GM12892 (cell line): ENCODE measurements at regions not wholly inside any gene's neighbourhood (a gene's known extent, or its start where the extent isn't known, plus 50 kb on each side); places are given as distances from the start of the nearest gene placed in this dataset.

ENCODE experiments used
- DNase-seq: peaks from one replicate; pipeline ENCODE4 v3.0.0; 2011; ENCODE audit not compliant: insufficient read length
- FAIRE-seq: peaks from 2 replicates; lab custom pipeline; 2011; peaks lifted over from hg19 to GRCh38; lab: Jason Lieb, UNC
- POLR2A ChIP-seq: IDR thresholded peaks from 2 replicates; pipeline ENCODE4 v1.6.1; 2011; ENCODE audit warnings: low read depth, low read length, control low read depth
- POLR2AphosphoS5 ChIP-seq: IDR thresholded peaks from 2 replicates; pipeline ENCODE4 v1.6.1; 2011; ENCODE audit warnings: low read depth, low read length, control low read depth
- TAF1 ChIP-seq: IDR thresholded peaks from 2 replicates; pipeline ENCODE4 v1.6.1; 2011; ENCODE audit warnings: low read depth, mild to moderate bottlenecking, control low read depth, low read length, borderline replicate concordance

DNA sequence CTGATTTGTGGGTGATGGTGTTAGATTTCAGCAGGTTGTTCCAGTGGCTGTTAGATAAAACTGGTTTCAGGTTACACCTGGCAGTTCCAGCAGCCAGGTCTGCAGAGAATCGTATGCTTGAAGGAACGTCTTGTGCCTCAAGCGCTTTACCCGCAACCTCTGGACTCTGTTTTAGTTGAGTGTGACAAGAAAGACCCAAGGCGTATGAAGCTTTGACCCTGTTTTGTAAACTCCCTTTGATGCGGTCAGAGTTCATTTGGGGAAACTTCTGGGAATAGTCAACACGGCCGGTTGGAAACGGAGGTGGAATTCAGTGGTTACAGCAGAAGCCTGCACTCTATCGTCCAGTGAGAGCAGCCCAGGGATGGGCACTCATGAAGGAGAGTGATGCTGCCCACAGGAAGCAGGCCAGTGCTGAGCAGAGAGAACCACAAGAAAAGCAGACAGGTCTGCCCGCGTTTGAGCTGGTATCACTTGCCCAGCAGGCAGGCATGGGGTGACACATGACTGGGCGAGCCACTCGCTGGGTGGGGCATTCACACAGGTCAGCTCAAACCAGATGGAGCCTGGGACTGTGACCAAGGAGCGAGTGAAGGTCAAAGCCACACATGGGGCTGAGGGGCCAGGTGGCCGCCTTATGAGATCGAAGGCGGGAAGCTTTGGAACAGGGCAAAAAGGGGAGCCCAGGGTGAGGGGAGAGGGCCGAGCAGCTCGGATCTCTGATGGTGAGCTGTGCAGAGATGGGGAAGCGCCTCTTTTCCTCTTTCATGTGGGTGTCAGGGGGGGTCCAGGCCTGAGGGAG, 99.6 kb upstream of the MBOAT2 start:
- no peak for TF ChIP-seq POLR2AphosphoS5
- no peak for TF ChIP-seq TAF1
- no peak for TF ChIP-seq POLR2A
- no peak for DNase-seq
- no peak for FAIRE-seq

DNA sequence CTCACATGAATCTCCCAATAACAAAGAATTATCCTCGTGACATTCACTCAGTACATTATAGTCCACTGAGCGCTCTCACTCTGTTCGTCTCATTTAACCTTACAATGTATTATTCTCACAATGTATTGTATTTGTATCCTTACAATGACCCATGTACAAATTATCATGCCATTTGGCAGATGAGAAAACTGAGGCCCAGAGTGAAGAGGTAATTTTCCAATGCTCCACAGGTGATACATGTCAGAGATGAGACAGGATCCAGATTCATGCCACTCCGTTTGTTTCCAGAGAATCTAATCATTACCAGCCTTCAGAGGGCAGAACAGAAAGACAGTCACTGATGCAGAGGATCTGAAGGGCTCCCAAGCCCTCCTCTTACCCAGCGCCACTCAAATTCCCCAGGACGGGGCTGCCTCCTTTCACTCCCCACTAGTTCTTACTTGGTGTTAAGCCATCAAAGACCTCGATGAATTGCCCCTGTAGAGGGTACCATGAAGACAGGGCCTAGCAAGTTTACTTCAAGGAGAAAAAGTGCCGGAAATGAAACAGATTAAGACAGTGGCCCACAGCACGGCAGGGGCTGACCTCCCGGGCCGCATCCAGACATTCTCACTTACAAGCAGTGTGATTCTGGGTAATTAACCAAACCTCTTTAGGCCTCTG, 98.4 kb upstream of the MBOAT2 start:
- TF ChIP-seq POLR2AphosphoS5, result no peak
- no peak for TF ChIP-seq TAF1
- no peak for DNase-seq
- peak; percentile 21 for FAIRE-seq

DNA sequence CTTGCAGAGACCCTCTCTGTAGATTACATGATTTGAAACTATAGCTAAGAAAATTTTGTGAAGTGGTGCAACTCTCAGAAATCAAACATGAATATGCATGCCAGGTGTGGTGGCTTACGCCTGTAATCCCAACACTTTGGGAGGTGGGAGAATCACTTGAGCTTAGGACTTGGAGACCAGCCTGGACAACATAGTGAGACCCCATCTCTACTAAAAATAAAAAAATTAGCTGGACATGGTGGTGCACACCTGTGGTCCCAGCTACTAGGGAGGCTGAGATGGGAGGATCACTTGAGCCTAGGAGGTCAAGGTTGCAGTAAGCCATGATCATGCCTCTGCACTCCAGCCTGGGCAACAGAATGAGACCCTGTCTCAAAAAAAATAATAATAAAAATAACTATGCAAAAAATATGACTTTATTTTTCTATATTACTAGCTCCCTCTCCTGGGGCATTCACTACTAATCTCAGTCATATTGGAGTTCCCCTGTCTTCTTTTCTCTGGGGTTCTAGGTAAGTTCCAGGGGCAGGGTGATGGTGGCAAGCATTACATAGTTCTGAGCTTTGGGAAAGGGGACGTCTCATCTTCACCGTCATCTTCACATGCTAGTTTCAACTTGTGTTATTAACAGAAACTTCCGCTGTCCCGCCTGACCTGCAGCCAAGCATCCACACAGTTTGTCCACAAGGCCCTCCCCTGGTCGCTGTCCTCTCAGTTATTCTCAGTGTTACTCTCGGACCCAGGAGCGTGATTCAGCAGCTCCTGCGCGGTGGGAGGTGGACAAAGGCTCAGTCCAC, 96.8 kb upstream of the MBOAT2 start:
- TF ChIP-seq POLR2A (no peak; the same call in 1 of the 2 replicates), POLR2AphosphoS5 (0 out of 2 replicates have a peak, but pooled peaks have one; percentile 30), TAF1 (no peak)
- peak; percentile 93 for FAIRE-seq
- DNase-seq, result no peak

DNA sequence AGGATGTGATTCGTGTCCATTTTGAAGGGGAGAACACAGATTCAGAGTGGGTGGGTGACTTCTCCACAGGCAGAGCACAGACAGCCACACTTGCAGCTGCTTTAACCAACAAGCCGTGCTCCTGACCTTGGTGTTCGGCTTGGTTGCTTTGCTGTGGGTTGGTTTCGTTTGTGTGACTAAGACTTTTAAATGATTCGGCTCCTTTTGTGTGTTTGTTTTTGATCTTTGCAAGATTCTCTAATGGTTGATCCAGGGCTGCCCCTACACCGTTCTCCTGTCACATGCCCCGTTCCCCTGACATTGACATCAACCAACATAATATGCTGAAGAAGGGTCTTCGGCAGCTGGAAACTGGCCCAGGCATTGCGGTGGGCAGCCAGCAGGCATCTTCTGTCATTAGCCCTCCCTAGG, 95.9 kb upstream of the MBOAT2 start:
- FAIRE-seq (peak; percentile 98), DNase-seq (peak; percentile 49)
- TF ChIP-seq POLR2AphosphoS5 (no peak), POLR2A (no peak), TAF1 (no peak)

DNA sequence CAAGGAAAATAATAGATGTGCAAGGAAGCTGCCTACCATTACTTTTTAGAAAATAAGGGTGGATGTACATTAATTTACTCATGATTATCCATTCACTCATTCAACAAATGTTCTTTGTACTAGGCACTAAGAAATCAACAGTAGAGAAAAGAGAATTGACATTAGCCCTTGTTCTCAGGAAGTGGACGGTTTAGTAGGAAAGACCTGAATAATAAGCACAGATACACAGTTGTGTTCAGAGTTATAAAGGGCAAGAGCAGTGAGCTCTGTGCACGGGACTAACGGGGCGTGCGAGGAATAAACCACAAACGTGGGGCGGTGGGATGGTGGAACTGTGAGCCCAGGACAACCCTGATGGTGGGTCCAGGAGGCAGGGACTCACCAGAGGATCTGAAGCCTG, 94.4 kb upstream of the MBOAT2 start:
- TF ChIP-seq TAF1 (no peak), POLR2AphosphoS5 (no peak), POLR2A (no peak)
- DNase-seq (no peak), FAIRE-seq (no peak)

DNA sequence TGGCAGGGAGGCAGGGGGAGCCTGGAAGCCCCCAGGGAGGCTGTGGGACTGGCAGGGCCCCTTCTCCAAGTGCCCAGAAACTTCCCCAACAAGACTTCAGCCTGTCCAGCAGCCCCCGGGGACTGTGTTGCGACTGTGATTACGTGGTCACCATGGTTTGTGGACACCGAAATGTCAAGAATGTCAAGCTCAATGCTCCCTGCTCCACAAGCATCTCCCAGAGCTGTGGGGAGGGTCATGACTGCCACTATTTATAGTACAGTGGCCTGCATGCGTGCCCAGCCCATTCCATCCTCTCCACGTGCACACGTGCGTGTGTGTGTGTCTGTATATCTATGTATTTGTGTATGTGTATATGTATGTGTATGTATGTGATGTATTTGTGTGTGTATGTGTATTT, 93.8 kb upstream of the MBOAT2 start:
- TF ChIP-seq POLR2AphosphoS5 (no peak), POLR2A (no peak), TAF1 (no peak)
- FAIRE-seq (no peak), DNase-seq (no peak)

DNA sequence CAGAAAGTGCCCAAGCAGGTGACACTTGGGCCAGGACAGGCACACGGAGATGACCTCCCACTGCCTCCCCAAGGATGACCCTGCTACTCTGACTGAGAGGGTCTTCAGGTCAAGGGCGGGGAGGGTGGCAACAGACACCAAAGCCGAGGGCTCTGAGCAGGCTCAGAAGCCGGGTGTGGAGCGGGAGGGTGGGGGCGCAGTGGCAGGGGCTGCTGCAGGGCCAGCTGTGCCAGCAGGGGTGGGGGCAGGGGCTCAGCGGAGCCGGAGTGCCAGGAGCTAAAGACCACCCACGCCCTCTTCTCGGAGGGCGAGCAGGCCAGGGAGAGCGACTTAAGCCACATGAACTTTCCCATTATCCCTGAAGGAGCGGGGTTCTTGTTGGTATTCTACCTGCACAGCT, 93.3 kb upstream of the MBOAT2 start:
- DNase-seq, result no peak
- FAIRE-seq, result no peak
- no peak for TF ChIP-seq TAF1
- no peak for TF ChIP-seq POLR2A
- no peak for TF ChIP-seq POLR2AphosphoS5

DNA sequence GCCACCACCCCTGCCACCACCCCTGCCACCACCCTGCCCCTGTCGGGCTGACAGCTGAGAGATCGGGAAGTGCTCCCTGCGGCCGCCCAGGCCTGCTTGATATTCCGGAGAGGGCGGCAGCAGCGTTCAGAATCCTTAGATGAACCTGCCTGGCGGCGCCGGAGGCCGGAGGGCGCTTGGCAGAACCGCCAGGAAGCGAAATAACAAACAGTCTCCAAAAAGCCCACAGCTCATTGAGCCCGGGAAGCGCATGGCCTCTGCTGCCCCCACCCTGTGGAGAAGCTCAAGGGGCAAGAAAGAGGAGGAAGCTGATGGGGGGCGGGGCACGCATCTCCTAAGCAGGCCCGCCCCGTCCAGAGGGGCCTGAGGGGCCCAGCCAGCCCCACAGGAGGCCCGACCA, 92.2 kb upstream of the MBOAT2 start:
- no peak for FAIRE-seq
- no peak for DNase-seq
- no peak for TF ChIP-seq POLR2AphosphoS5
- TF ChIP-seq POLR2A, result no peak

DNA sequence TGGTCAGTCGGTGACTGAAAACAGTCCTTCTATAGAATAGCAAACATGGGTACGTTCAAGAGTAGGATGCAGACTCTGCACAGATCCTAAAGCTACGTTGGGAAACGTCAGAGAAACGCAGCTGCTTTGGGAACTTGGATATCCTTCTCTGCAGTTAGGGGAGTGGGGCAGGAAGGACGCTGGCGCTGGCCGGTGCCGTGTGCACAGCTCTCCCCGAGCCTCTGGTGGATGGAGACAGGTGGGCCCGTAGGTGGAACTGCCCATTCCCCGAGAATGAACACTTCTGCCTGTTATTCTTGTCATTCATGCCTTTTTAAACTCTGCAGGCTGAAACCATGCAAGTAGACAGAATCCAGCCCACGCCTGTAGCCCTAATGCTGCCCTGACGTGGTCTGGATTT, 91.7 kb upstream of the MBOAT2 start:
- DNase-seq (no peak), FAIRE-seq (no peak)
- TF ChIP-seq TAF1 (no peak), POLR2AphosphoS5 (no peak), POLR2A (no peak)

DNA sequence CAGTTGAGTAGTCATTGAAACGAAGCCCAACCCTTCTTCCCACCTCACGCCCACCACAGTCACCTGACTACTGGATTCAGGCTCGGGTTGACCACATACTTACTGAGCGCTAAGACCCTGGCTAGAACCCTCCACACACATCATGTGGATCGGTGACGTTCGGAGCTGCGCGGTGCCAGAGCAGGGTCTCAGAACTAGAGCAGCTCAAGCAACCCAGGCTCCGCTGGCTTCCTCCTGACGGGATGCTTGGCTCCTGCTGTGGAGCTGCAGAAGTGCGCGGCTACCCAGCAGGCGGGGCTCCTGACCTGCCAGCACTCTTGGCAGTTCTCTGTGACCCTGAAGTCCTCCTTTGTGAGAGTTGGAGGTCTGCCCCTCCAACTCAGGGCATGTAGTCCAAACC, 90.6 kb upstream of the MBOAT2 start:
- no peak for TF ChIP-seq POLR2AphosphoS5
- TF ChIP-seq POLR2A, result no peak
- no peak for TF ChIP-seq TAF1
- FAIRE-seq (no peak), DNase-seq (no peak)

DNA sequence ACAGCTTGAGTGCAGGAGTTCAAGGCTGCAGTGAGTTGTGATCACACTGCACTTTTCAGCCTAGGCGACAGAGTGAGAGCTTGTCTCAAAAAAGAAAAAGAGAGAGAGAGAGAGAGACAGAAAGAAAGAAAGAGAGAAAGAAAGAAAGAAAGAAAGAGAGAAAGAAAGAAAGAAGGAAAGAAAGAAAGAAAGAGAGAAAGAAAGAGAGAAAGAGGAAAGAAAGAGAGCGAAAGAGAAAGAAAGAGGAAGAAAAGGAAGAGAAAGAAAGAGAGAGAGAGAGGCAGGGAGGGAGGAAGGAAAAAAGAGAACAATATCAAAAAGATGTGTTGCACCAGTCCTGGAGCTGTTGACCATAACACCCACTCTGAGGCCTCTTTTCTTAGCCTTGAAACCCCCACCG, 89.8 kb upstream of the MBOAT2 start:
- FAIRE-seq (no peak), DNase-seq (no peak)
- TF ChIP-seq TAF1 (no peak), POLR2AphosphoS5 (no peak), POLR2A (no peak)

DNA sequence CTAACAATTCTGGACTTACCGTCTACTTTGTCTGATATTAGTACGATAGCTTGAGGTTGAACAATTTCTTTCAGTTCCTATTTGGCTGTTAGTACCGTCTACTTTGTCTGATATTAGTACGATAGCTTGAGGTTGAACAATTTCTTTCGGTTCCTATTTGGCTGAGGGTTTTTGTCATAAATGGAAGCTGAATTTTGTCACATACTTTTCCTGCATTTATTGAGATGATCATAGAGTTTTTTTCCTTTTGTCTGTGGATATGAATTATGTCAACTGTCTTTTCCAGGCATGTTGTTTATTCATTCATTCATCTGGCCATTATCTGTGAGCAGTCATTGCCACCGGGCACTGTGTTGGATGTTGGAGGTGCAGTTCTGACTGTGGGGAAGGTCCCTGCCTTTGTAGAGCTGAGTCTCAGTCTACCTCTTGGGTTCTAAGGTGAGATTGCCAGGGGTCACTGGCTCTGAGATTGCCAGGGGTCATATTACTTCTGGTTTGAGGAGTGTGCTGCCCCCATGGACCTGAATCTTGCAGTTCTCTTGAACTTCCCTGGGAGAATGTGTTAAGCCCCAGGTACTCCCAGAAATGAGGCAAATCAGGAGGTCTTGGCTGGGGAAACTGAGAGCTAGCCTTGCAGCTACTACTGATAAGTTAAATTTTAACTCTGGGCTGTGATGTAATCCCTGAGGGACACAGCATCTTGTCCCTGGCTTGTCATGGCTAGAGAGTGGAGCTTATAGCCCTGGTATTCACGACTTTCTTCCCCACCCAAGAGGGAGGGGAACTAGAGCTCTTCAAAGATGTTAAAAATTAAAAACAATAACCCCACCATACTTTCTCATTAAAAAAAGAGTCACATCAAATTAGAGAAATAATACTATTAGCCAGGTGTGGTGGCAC, 89.1 kb upstream of the MBOAT2 start:
- TF ChIP-seq POLR2A (no peak), POLR2AphosphoS5 (no peak), TAF1 (no peak)
- DNase-seq (no peak), FAIRE-seq (peak; percentile 97)
